ENCODE measurements at regions not wholly inside any gene's neighbourhood (a gene's known extent, or its start where the extent isn't known, plus 50 kb on each side); places are given as distances from the start of the nearest gene placed in this dataset.

GRCh38 chr4:152245680-152246079 is 290.2 kb downstream of the FBXW7 start:
- TF ChIP-seq, protein P1, sequence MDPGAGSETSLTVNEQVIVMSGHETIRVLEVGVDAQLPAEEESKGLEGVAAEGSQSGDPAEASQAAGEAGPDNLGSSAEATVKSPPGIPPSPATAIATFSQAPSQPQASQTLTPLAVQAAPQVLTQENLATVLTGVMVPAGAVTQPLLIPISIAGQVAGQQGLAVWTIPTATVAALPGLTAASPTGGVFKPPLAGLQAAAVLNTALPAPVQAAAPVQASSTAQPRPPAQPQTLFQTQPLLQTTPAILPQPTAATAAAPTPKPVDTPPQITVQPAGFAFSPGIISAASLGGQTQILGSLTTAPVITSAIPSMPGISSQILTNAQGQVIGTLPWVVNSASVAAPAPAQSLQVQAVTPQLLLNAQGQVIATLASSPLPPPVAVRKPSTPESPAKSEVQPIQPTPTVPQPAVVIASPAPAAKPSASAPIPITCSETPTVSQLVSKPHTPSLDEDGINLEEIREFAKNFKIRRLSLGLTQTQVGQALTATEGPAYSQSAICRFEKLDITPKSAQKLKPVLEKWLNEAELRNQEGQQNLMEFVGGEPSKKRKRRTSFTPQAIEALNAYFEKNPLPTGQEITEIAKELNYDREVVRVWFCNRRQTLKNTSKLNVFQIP (CRISPR knock-in tag; IDR thresholded peaks at IDR 0.05; ENCODE audit: borderline replicate concordance, low read depth), result no peak
- TF ChIP-seq RARB (CRISPR knock-in tag; IDR thresholded peaks at IDR 0.05), result no peak
- TF ChIP-seq TCF4 (CRISPR knock-in tag; IDR thresholded peaks at IDR 0.05; ENCODE audit: borderline replicate concordance), result no peak
- TF ChIP-seq BACH2 (CRISPR knock-in tag; IDR thresholded peaks at IDR 0.05; ENCODE audit: borderline replicate concordance), result no peak
- no peak for TF ChIP-seq OSR1 (CRISPR knock-in tag; IDR thresholded peaks at IDR 0.05)
- TF ChIP-seq, protein P2, sequence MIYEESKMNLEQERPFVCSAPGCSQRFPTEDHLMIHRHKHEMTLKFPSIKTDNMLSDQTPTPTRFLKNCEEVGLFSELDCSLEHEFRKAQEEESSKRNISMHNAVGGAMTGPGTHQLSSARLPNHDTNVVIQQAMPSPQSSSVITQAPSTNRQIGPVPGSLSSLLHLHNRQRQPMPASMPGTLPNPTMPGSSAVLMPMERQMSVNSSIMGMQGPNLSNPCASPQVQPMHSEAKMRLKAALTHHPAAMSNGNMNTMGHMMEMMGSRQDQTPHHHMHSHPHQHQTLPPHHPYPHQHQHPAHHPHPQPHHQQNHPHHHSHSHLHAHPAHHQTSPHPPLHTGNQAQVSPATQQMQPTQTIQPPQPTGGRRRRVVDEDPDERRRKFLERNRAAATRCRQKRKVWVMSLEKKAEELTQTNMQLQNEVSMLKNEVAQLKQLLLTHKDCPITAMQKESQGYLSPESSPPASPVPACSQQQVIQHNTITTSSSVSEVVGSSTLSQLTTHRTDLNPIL (CRISPR knock-in tag; IDR thresholded peaks at IDR 0.05; ENCODE audit: low read depth), result no peak
- no peak for TF ChIP-seq TOX (CRISPR knock-in tag; IDR thresholded peaks at IDR 0.05; ENCODE audit: borderline replicate concordance)
- no peak for TF ChIP-seq ESRRG (CRISPR knock-in tag; IDR thresholded peaks at IDR 0.05)
- TF ChIP-seq, protein P3, sequence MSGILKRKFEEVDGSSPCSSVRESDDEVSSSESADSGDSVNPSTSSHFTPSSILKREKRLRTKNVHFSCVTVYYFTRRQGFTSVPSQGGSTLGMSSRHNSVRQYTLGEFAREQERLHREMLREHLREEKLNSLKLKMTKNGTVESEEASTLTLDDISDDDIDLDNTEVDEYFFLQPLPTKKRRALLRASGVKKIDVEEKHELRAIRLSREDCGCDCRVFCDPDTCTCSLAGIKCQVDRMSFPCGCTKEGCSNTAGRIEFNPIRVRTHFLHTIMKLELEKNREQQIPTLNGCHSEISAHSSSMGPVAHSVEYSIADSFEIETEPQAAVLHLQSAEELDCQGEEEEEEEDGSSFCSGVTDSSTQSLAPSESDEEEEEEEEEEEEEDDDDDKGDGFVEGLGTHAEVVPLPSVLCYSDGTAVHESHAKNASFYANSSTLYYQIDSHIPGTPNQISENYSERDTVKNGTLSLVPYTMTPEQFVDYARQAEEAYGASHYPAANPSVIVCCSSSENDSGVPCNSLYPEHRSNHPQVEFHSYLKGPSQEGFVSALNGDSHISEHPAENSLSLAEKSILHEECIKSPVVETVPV (CRISPR knock-in tag; IDR thresholded peaks at IDR 0.05), result no peak
- no peak for ATAC-seq

DNA sequence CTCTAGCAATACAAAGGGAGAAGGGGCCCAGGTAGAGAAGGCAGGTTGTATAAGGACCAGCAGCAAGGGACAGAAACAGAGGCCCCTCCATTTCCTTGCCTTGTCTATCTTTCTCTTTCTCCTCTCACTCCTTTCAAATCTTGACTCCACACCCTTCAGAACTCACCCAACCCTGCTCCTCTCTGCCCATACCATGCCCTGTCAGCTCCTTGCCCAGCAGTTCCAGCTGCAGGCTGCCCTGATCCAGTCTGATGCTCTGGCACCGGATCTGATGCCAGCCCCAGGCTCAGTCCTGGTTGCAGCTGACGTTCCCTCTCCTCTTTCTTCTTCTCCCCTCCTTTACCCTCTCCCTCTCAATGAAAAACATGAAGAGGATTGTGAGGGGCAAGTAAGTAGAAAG is 291.2 kb downstream of the FBXW7 start:
- no peak for TF ChIP-seq TCF4 (CRISPR knock-in tag; IDR thresholded peaks at IDR 0.05; ENCODE audit: borderline replicate concordance)
- TF ChIP-seq, protein P3 (CRISPR knock-in tag; IDR thresholded peaks at IDR 0.05), result no peak
- no peak for TF ChIP-seq PPARA (CRISPR knock-in tag; IDR thresholded peaks at IDR 0.05; ENCODE audit: borderline replicate concordance)
- no peak for TF ChIP-seq CSDC2 (CRISPR knock-in tag; IDR thresholded peaks at IDR 0.05)
- no peak for TF ChIP-seq RARB (CRISPR knock-in tag; IDR thresholded peaks at IDR 0.05)
- TF ChIP-seq, protein P1 (CRISPR knock-in tag; IDR thresholded peaks at IDR 0.05; ENCODE audit: borderline replicate concordance, low read depth), result no peak
- TF ChIP-seq, protein P2 (CRISPR knock-in tag; IDR thresholded peaks at IDR 0.05; ENCODE audit: low read depth), result no peak
- TF ChIP-seq BACH2 (CRISPR knock-in tag; IDR thresholded peaks at IDR 0.05; ENCODE audit: borderline replicate concordance), result no peak
- TF ChIP-seq ZNF70 (CRISPR knock-in tag; IDR thresholded peaks at IDR 0.05), result no peak
- TF ChIP-seq ISL1 (CRISPR knock-in tag; IDR thresholded peaks at IDR 0.05), result no peak
- ATAC-seq, result no peak

DNA sequence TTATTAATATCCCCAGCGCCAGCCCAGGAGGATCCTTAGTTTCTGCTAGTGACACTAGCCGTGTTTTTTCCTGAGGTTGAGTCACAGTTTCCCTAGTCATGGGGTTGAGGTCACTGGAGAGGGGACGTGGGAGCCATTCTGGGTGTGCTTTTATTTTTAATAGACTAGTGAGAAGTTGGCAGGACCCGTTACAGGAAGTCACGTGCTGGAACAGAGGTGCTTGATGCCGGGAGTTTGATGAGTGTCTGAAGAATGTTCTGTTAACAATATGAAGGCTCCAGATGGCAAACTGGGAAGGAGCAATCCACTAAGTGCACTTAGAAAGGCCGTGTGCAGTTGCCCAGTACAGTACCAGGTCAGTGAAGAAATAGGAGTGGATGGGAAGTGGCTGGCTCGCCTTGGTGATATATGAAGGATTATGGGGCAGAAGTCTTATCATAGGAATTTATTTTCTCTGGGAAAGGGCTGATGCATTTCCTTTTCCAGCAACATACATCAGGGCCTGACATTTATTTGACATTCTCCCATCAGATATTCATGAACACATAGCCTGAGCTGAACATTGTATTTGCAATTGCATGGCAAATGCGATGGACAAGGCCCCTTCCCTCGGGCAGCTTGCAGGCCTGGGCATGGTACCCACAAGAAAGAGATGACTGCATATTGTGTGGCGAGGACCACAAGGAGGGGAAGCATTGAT is 291.8 kb downstream of the FBXW7 start:
- no peak for ATAC-seq
- TF ChIP-seq CSDC2 (CRISPR knock-in tag; IDR thresholded peaks at IDR 0.05) (no peak), OSR1 (CRISPR knock-in tag; IDR thresholded peaks at IDR 0.05) (no peak), ISL1 (CRISPR knock-in tag; IDR thresholded peaks at IDR 0.05) (no peak), ESRRG (CRISPR knock-in tag; IDR thresholded peaks at IDR 0.05) (no peak)

DNA sequence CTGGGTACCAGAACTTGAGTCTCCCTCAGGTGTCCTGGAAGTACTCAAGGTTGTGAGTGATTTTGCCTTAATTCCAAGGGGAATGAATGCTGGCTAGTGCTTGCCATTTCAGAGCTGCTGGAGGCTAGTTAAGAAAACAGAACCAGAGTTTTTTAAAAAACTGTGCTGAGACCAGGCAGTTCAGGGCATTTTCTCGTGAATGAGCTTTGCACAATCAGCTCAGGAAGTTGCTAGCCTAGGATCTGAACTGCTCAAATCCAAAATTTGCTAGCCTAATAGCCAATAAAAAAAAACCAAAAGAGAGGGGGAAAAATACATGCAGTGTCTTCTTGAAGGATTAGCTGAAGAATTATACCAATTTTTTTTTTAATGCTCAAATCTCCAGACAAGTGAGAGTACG is 292.7 kb downstream of the FBXW7 start:
- TF ChIP-seq ZFP30 (CRISPR knock-in tag; IDR thresholded peaks at IDR 0.05), result no peak
- TF ChIP-seq, protein P4, sequence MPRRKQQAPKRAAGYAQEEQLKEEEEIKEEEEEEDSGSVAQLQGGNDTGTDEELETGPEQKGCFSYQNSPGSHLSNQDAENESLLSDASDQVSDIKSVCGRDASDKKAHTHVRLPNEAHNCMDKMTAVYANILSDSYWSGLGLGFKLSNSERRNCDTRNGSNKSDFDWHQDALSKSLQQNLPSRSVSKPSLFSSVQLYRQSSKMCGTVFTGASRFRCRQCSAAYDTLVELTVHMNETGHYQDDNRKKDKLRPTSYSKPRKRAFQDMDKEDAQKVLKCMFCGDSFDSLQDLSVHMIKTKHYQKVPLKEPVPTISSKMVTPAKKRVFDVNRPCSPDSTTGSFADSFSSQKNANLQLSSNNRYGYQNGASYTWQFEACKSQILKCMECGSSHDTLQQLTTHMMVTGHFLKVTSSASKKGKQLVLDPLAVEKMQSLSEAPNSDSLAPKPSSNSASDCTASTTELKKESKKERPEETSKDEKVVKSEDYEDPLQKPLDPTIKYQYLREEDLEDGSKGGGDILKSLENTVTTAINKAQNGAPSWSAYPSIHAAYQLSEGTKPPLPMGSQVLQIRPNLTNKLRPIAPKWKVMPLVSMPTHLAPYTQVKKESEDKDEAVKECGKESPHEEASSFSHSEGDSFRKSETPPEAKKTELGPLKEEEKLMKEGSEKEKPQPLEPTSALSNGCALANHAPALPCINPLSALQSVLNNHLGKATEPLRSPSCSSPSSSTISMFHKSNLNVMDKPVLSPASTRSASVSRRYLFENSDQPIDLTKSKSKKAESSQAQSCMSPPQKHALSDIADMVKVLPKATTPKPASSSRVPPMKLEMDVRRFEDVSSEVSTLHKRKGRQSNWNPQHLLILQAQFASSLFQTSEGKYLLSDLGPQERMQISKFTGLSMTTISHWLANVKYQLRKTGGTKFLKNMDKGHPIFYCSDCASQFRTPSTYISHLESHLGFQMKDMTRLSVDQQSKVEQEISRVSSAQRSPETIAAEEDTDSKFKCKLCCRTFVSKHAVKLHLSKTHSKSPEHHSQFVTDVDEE (CRISPR knock-in tag; IDR thresholded peaks at IDR 0.05), result no peak
- no peak for TF ChIP-seq ZNF565 (CRISPR knock-in tag; conservative IDR thresholded peaks at IDR 0.05; ENCODE audit: low read depth)
- TF ChIP-seq ARNTL (CRISPR knock-in tag; IDR thresholded peaks at IDR 0.05; ENCODE audit: borderline replicate concordance, low read depth), result no peak
- no peak for TF ChIP-seq ZNF8 (CRISPR knock-in tag; IDR thresholded peaks at IDR 0.05)
- TF ChIP-seq PPARA (CRISPR knock-in tag; IDR thresholded peaks at IDR 0.05; ENCODE audit: borderline replicate concordance), result no peak
- no peak for TF ChIP-seq TCF4 (CRISPR knock-in tag; IDR thresholded peaks at IDR 0.05; ENCODE audit: borderline replicate concordance)
- ATAC-seq, result no peak
